ENCODE measurements at regions not wholly inside any gene's neighbourhood (a gene's known extent, or its start where the extent isn't known, plus 50 kb on each side); places are given as distances from the start of the nearest gene placed in this dataset.
A peak's percentile ranks its signal among the peaks of the same experiment; 100 is the strongest.

GRCh38 chr2:47688561-47688960, 94.4 kb upstream of the MSH6 start:
- no peak overlapping the region for H3K27ac ChIP-seq (ENCODE audit: low read length)
- no peak overlapping the region for H3K4me3 ChIP-seq (ENCODE audit: low read length)
- H3K36me3 ChIP-seq (ENCODE audit: control insufficient read depth, low read depth, low read length) = no peaks in the 10 kb centered on the region
- peaks cover 10% of the 10 kb centered on the region for H3K4me1 ChIP-seq (ENCODE audit: control insufficient read depth, low read depth, low read length)
- H3K27me3 ChIP-seq (ENCODE audit: control insufficient read depth, insufficient read depth, low read length) = no peaks in the 10 kb centered on the region
- no peaks in the 10 kb centered on the region for H3K9me3 ChIP-seq (ENCODE audit: control insufficient read depth, low read depth, low read length)
- no peak overlapping the region for H3K9ac ChIP-seq (ENCODE audit: low read length)

GRCh38 chr2:47687856-47688255, 95.1 kb upstream of the MSH6 start:
- no peaks in the 10 kb centered on the region for H3K9me3 ChIP-seq (ENCODE audit: control insufficient read depth, low read depth, low read length)
- no peaks in the 10 kb centered on the region for H3K27me3 ChIP-seq (ENCODE audit: control insufficient read depth, insufficient read depth, low read length)
- H3K27ac ChIP-seq (ENCODE audit: low read length) = no peak overlapping the region
- no peak overlapping the region for H3K9ac ChIP-seq (ENCODE audit: low read length)
- no peak overlapping the region for H3K4me3 ChIP-seq (ENCODE audit: low read length)
- H3K36me3 ChIP-seq (ENCODE audit: control insufficient read depth, low read depth, low read length) = no peaks in the 10 kb centered on the region
- peaks cover 10% of the 10 kb centered on the region for H3K4me1 ChIP-seq (ENCODE audit: control insufficient read depth, low read depth, low read length)

GRCh38 chr2:47686018-47686417, 96.9 kb upstream of the MSH6 start:
- no peak overlapping the region for H3K4me3 ChIP-seq (ENCODE audit: low read length)
- H3K9me3 ChIP-seq (ENCODE audit: control insufficient read depth, low read depth, low read length) = no peaks in the 10 kb centered on the region
- no peak overlapping the region for H3K27ac ChIP-seq (ENCODE audit: low read length)
- no peaks in the 10 kb centered on the region for H3K36me3 ChIP-seq (ENCODE audit: control insufficient read depth, low read depth, low read length)
- no peaks in the 10 kb centered on the region for H3K27me3 ChIP-seq (ENCODE audit: control insufficient read depth, insufficient read depth, low read length)
- no peak overlapping the region for H3K9ac ChIP-seq (ENCODE audit: low read length)
- H3K4me1 ChIP-seq (ENCODE audit: control insufficient read depth, low read depth, low read length) = peaks cover 7% of the 10 kb centered on the region

- no peaks in the 10 kb centered on the region for H3K27me3 ChIP-seq (ENCODE audit: control insufficient read depth, insufficient read depth, low read length)
- H3K36me3 ChIP-seq (ENCODE audit: control insufficient read depth, low read depth, low read length) = no peaks in the 10 kb centered on the region
- H3K4me1 ChIP-seq (ENCODE audit: control insufficient read depth, low read depth, low read length) = peaks cover 6% of the 10 kb centered on the region
- H3K9me3 ChIP-seq (ENCODE audit: control insufficient read depth, low read depth, low read length) = no peaks in the 10 kb centered on the region
- H3K9ac ChIP-seq (ENCODE audit: low read length) = no peak overlapping the region
- H3K4me3 ChIP-seq (ENCODE audit: low read length) = no peak overlapping the region
- no peak overlapping the region for H3K27ac ChIP-seq (ENCODE audit: low read length)
Observed at GRCh38 chr2:47682216-47682749, 100.7 kb upstream of the MSH6 start.

- no peak overlapping the region for H3K4me3 ChIP-seq (ENCODE audit: low read length)
- no peaks in the 10 kb centered on the region for H3K9me3 ChIP-seq (ENCODE audit: control insufficient read depth, low read depth, low read length)
- H3K27ac ChIP-seq (ENCODE audit: low read length) = no peak overlapping the region
- H3K9ac ChIP-seq (ENCODE audit: low read length) = no peak overlapping the region
- peaks cover 6% of the 10 kb centered on the region for H3K4me1 ChIP-seq (ENCODE audit: control insufficient read depth, low read depth, low read length)
- no peaks in the 10 kb centered on the region for H3K36me3 ChIP-seq (ENCODE audit: control insufficient read depth, low read depth, low read length)
- H3K27me3 ChIP-seq (ENCODE audit: control insufficient read depth, insufficient read depth, low read length) = no peaks in the 10 kb centered on the region
Observed at GRCh38 chr2:47676261-47676926, 105.6 kb upstream of the KCNK12 start.

- H3K4me1 ChIP-seq (ENCODE audit: control insufficient read depth, low read depth, low read length) = peaks cover 6% of the 10 kb centered on the region
- no peak overlapping the region for H3K9ac ChIP-seq (ENCODE audit: low read length)
- H3K27me3 ChIP-seq (ENCODE audit: control insufficient read depth, insufficient read depth, low read length) = no peaks in the 10 kb centered on the region
- no peaks in the 10 kb centered on the region for H3K9me3 ChIP-seq (ENCODE audit: control insufficient read depth, low read depth, low read length)
- no peaks in the 10 kb centered on the region for H3K36me3 ChIP-seq (ENCODE audit: control insufficient read depth, low read depth, low read length)
- no peak overlapping the region for H3K27ac ChIP-seq (ENCODE audit: low read length)
- no peak overlapping the region for H3K4me3 ChIP-seq (ENCODE audit: low read length)
Observed at GRCh38 chr2:47675196-47675825, 104.5 kb upstream of the KCNK12 start.

- no peak overlapping the region for H3K9ac ChIP-seq (ENCODE audit: low read length)
- H3K4me1 ChIP-seq (ENCODE audit: control insufficient read depth, low read depth, low read length) = peaks cover 25% of the 10 kb centered on the region
- no peaks in the 10 kb centered on the region for H3K9me3 ChIP-seq (ENCODE audit: control insufficient read depth, low read depth, low read length)
- H3K4me3 ChIP-seq (ENCODE audit: low read length) = no peak overlapping the region
- H3K27me3 ChIP-seq (ENCODE audit: control insufficient read depth, insufficient read depth, low read length) = no peaks in the 10 kb centered on the region
- no peaks in the 10 kb centered on the region for H3K36me3 ChIP-seq (ENCODE audit: control insufficient read depth, low read depth, low read length)
- no peak overlapping the region for H3K27ac ChIP-seq (ENCODE audit: low read length)
Observed at GRCh38 chr2:47666332-47666731, 95.5 kb upstream of the KCNK12 start.

- H3K9ac ChIP-seq (ENCODE audit: low read length) = no peak overlapping the region
- peaks cover 25% of the 10 kb centered on the region for H3K4me1 ChIP-seq (ENCODE audit: control insufficient read depth, low read depth, low read length)
- H3K27ac ChIP-seq (ENCODE audit: low read length) = no peak overlapping the region
- H3K9me3 ChIP-seq (ENCODE audit: control insufficient read depth, low read depth, low read length) = no peaks in the 10 kb centered on the region
- no peaks in the 10 kb centered on the region for H3K27me3 ChIP-seq (ENCODE audit: control insufficient read depth, insufficient read depth, low read length)
- H3K36me3 ChIP-seq (ENCODE audit: control insufficient read depth, low read depth, low read length) = no peaks in the 10 kb centered on the region
- H3K4me3 ChIP-seq (ENCODE audit: low read length) = no peak overlapping the region
Observed at GRCh38 chr2:47664817-47665216, 94.0 kb upstream of the KCNK12 start.

- peak overlapping the region; percentile 34 for H3K9ac ChIP-seq (ENCODE audit: low read length)
- H3K27ac ChIP-seq (ENCODE audit: low read length) = peak overlapping the region; percentile 76
- H3K4me1 ChIP-seq (ENCODE audit: control insufficient read depth, low read depth, low read length) = peaks cover 25% of the 10 kb centered on the region
Observed at GRCh38 chr2:47662552-47662951, 91.8 kb upstream of the KCNK12 start.

GRCh38 chr2:47661310-47661709, 90.5 kb upstream of the KCNK12 start:
- H3K27me3 ChIP-seq (ENCODE audit: control insufficient read depth, insufficient read depth, low read length) = no peaks in the 10 kb centered on the region
- peaks cover 25% of the 10 kb centered on the region for H3K4me1 ChIP-seq (ENCODE audit: control insufficient read depth, low read depth, low read length)
- H3K9ac ChIP-seq (ENCODE audit: low read length) = no peak overlapping the region
- no peaks in the 10 kb centered on the region for H3K9me3 ChIP-seq (ENCODE audit: control insufficient read depth, low read depth, low read length)
- H3K36me3 ChIP-seq (ENCODE audit: control insufficient read depth, low read depth, low read length) = no peaks in the 10 kb centered on the region
- H3K4me3 ChIP-seq (ENCODE audit: low read length) = no peak overlapping the region
- no peak overlapping the region for H3K27ac ChIP-seq (ENCODE audit: low read length)

More at GRCh38 chr2:47662552-47662951, 91.8 kb upstream of the KCNK12 start:
- Histone ChIP-seq H3K36me3 (ENCODE audit: control insufficient read depth, low read depth, low read length) (no peaks in the 10 kb centered on the region), H3K9me3 (ENCODE audit: control insufficient read depth, low read depth, low read length) (no peaks in the 10 kb centered on the region), H3K27me3 (ENCODE audit: control insufficient read depth, insufficient read depth, low read length) (no peaks in the 10 kb centered on the region), H3K4me3 (ENCODE audit: low read length) (peak overlapping the region; percentile 53)

GRCh38 chr2:47660168-47660567, 89.4 kb upstream of the KCNK12 start:
- peaks cover 32% of the 10 kb centered on the region for H3K4me1 ChIP-seq (ENCODE audit: control insufficient read depth, low read depth, low read length)
- no peak overlapping the region for H3K9ac ChIP-seq (ENCODE audit: low read length)
- no peaks in the 10 kb centered on the region for H3K27me3 ChIP-seq (ENCODE audit: control insufficient read depth, insufficient read depth, low read length)
- no peaks in the 10 kb centered on the region for H3K9me3 ChIP-seq (ENCODE audit: control insufficient read depth, low read depth, low read length)
- no peak overlapping the region for H3K4me3 ChIP-seq (ENCODE audit: low read length)
- H3K36me3 ChIP-seq (ENCODE audit: control insufficient read depth, low read depth, low read length) = no peaks in the 10 kb centered on the region
- H3K27ac ChIP-seq (ENCODE audit: low read length) = no peak overlapping the region
